Large intestine (tissue), 3 donors: ENCODE measurements at regions not wholly inside any gene's neighbourhood (a gene's known extent, or its start where the extent isn't known, plus 50 kb on each side); places are given as distances from the start of the nearest gene placed in this dataset.
"Not testable (repeated sequence)": the region's sequence is repeated elsewhere in the genome, so short reads cannot be mapped to it uniquely, and the experiment has no call there.

Experiments
- DNase-seq, 2 donors: peaks; one replicate each; pipeline versions ENCODE4 v3.0.0 to v3.0.0-alpha.2; 2013
- H3K27ac ChIP-seq: one replicate; pipeline ENCODE4 v1.5.1; 2013; ENCODE audit warnings: low read length
- H3K27me3 ChIP-seq: 2 replicates; pipeline ENCODE4 v1.6.1; 2013; ENCODE audit warnings: low read length; ENCODE audit not compliant: control insufficient read depth, insufficient read depth
- H3K36me3 ChIP-seq: 2 replicates; pipeline ENCODE4 v1.6.1; 2013; ENCODE audit warnings: low read length; ENCODE audit not compliant: control insufficient read depth, insufficient read depth
- H3K4me1 ChIP-seq: one replicate; pipeline ENCODE4 v1.6.1; 2013; ENCODE audit warnings: low read length; ENCODE audit not compliant: control insufficient read depth, insufficient read depth
- H3K4me3 ChIP-seq: one replicate; pipeline ENCODE4 v1.5.1; 2013; ENCODE audit warnings: low read length
- H3K9me3 ChIP-seq: one replicate; pipeline ENCODE4 v1.6.1; 2013; ENCODE audit warnings: mild to moderate bottlenecking, low read depth, low read length, moderate library complexity; ENCODE audit not compliant: control insufficient read depth
- WGBS: methylation state at CpG from one replicate; pipeline ENCODE4 v1.1.5; 2013; ENCODE audit warnings: low lambda C conversion rate; ENCODE audit not compliant: insufficient coverage; 5-methylcytosine and 5-hydroxymethylcytosine counted together

- no peak for DNase-seq
- Histone ChIP-seq H3K36me3 (no peaks in the 10 kb centered on the region), H3K9me3 (peaks cover 17% of the 10 kb centered on the region), H3K4me3 (no peak overlapping the region), H3K27me3 (no peaks in the 10 kb centered on the region), H3K4me1 (no peaks in the 10 kb centered on the region), H3K27ac (no peak overlapping the region)
- no CpG with 5 or more reads among the region's 4 CpGs for WGBS
Observed at GRCh38 chr5:28810751-28811136, 1772.4 kb upstream of the CDH9 start.

- H3K27me3 ChIP-seq, result no peaks in the 10 kb centered on the region
- DNase-seq, result no peak
- H3K27ac ChIP-seq, result no peak overlapping the region
- peaks cover 17% of the 10 kb centered on the region for H3K9me3 ChIP-seq
- no peaks in the 10 kb centered on the region for H3K4me1 ChIP-seq
- H3K4me3 ChIP-seq, result no peak overlapping the region
- H3K36me3 ChIP-seq, result no peaks in the 10 kb centered on the region
- 80% methylated on average over 3 of the region's 56 CpGs for WGBS
Observed at GRCh38 chr5:28809811-28810750, 1771.7 kb upstream of the CDH9 start.

- WGBS, result no CpG with 5 or more reads among the region's 47 CpGs
- DNase-seq, result no peak
- no peak overlapping the region for H3K4me3 ChIP-seq
Observed at GRCh38 chr5:28808967-28809810, 1770.8 kb upstream of the CDH9 start.

GRCh38 chr5:28807195-28807729 lies 1768.9 kb upstream of the CDH9 start:
- no peaks in the 10 kb centered on the region for H3K27me3 ChIP-seq
- H3K27ac ChIP-seq, result no peak overlapping the region
- no peak overlapping the region for H3K4me3 ChIP-seq
- DNase-seq, result no peak
- H3K9me3 ChIP-seq, result peaks cover 17% of the 10 kb centered on the region
- H3K36me3 ChIP-seq, result no peaks in the 10 kb centered on the region
- no peaks in the 10 kb centered on the region for H3K4me1 ChIP-seq
- no CpG with 5 or more reads among the region's 2 CpGs for WGBS

More at GRCh38 chr5:28808967-28809810, 1770.8 kb upstream of the CDH9 start:
- H3K27me3 ChIP-seq, result no peaks in the 10 kb centered on the region
- H3K36me3 ChIP-seq, result no peaks in the 10 kb centered on the region
- H3K27ac ChIP-seq, result no peak overlapping the region
- no peaks in the 10 kb centered on the region for H3K4me1 ChIP-seq
- peaks cover 17% of the 10 kb centered on the region for H3K9me3 ChIP-seq

GRCh38 chr5:28799035-28799434 lies 1760.6 kb upstream of the CDH9 start:
- DNase-seq, H3K4me1 ChIP-seq, H3K27ac ChIP-seq, H3K4me3 ChIP-seq, H3K9me3 ChIP-seq, H3K27me3 ChIP-seq, H3K36me3 ChIP-seq: not testable (repeated sequence)
- WGBS, result no CpG with 5 or more reads among the region's 16 CpGs

GRCh38 chr5:28788954-28789353 lies 1750.6 kb upstream of the CDH9 start:
- no peaks in the 10 kb centered on the region for H3K4me1 ChIP-seq
- H3K27me3 ChIP-seq, result no peaks in the 10 kb centered on the region
- H3K27ac ChIP-seq, result no peak overlapping the region
- no peaks in the 10 kb centered on the region for H3K9me3 ChIP-seq
- H3K4me3 ChIP-seq, result no peak overlapping the region
- DNase-seq, result no peak
- no peaks in the 10 kb centered on the region for H3K36me3 ChIP-seq

- H3K36me3 ChIP-seq, result no peaks in the 10 kb centered on the region
- H3K27ac ChIP-seq, result no peak overlapping the region
- 89% methylated on average over 1 of the region's 1 CpG for WGBS
- no peaks in the 10 kb centered on the region for H3K4me1 ChIP-seq
- no peak overlapping the region for H3K4me3 ChIP-seq
- no peaks in the 10 kb centered on the region for H3K27me3 ChIP-seq
- no peaks in the 10 kb centered on the region for H3K9me3 ChIP-seq
- DNase-seq, result no peak
Observed at GRCh38 chr5:28780083-28780692, 1741.8 kb upstream of the CDH9 start.

GRCh38 chr5:28779161-28779754 lies 1740.9 kb upstream of the CDH9 start:
- Histone ChIP-seq H3K9me3 (no peaks in the 10 kb centered on the region), H3K27me3 (no peaks in the 10 kb centered on the region), H3K36me3 (no peaks in the 10 kb centered on the region), H3K4me1 (no peaks in the 10 kb centered on the region), H3K27ac (no peak overlapping the region), H3K4me3 (no peak overlapping the region)
- DNase-seq, result no peak

GRCh38 chr5:28770307-28770706 lies 1731.9 kb upstream of the CDH9 start:
- H3K27me3 ChIP-seq, result no peaks in the 10 kb centered on the region
- H3K4me1 ChIP-seq, result no peaks in the 10 kb centered on the region
- DNase-seq, result no peak
- WGBS, result 87% methylated on average over 4 of the region's 4 CpGs
- H3K27ac ChIP-seq, result no peak overlapping the region
- no peaks in the 10 kb centered on the region for H3K36me3 ChIP-seq
- no peaks in the 10 kb centered on the region for H3K9me3 ChIP-seq
- no peak overlapping the region for H3K4me3 ChIP-seq
